ENCODE measurements at regions not wholly inside any gene's neighbourhood (a gene's known extent, or its start where the extent isn't known, plus 50 kb on each side); places are given as distances from the start of the nearest gene placed in this dataset.

DNA sequence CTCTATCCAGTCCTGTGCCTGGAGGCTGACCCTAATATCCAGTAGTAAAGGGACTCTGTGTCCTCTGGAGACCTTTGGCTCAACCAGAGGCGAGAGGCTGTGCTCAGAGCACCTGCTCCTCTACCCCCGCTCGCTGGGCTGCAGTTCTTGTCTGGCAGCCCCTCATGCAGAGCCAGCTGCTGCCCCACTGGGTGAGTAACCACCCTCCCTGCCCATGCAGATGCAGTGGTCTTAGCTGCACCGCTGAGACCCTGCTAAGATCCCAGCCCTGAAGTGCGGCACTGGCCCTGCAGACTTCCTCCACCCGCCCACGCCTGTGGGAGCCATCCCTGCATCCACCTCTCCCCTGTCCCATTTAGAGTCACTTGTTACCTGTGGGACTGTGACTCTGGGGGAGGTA is 347.5 kb upstream of the SFSWAP start:
- TF ChIP-seq, protein P1, sequence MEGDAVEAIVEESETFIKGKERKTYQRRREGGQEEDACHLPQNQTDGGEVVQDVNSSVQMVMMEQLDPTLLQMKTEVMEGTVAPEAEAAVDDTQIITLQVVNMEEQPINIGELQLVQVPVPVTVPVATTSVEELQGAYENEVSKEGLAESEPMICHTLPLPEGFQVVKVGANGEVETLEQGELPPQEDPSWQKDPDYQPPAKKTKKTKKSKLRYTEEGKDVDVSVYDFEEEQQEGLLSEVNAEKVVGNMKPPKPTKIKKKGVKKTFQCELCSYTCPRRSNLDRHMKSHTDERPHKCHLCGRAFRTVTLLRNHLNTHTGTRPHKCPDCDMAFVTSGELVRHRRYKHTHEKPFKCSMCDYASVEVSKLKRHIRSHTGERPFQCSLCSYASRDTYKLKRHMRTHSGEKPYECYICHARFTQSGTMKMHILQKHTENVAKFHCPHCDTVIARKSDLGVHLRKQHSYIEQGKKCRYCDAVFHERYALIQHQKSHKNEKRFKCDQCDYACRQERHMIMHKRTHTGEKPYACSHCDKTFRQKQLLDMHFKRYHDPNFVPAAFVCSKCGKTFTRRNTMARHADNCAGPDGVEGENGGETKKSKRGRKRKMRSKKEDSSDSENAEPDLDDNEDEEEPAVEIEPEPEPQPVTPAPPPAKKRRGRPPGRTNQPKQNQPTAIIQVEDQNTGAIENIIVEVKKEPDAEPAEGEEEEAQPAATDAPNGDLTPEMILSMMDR (optimal IDR thresholded peaks at IDR 0.05 in 1 of 3, IDR thresholded peaks at IDR 0.05 in 1 of 3, conservative IDR thresholded peaks at IDR 0.05 in 1 of 3; ENCODE audit: extremely low read depth in 1 of 3, insufficient read depth in 2 of 3, low read length in 3 of 3), result no peak
- Histone ChIP-seq H3K79me2 (ENCODE audit: control insufficient read depth, insufficient read depth, low read length) (no peaks in the 10 kb centered on the region), H2AFZ (ENCODE audit: control insufficient read depth, low read length) (no peak overlapping the region), H3K4me1 (ENCODE audit: control insufficient read depth, extremely low read depth, insufficient read depth, low read length) (no peaks in the 10 kb centered on the region), H3K4me2 (ENCODE audit: control insufficient read depth, extremely low read depth, insufficient read depth, low read depth, low read length) (no peak overlapping the region), H4K20me1 (ENCODE audit: control insufficient read depth, extremely low read depth, insufficient read depth, low read length) (no peaks in the 10 kb centered on the region), H3K36me3 (ENCODE audit: control insufficient read depth in 2 of 2, extremely low read depth in 1 of 2, insufficient read depth in 2 of 2, low read length in 2 of 2) (no peaks in the 10 kb centered on the region), H3K9ac (ENCODE audit: control insufficient read depth, extremely low read depth, insufficient read depth, low read length) (no peak overlapping the region), H3K4me3 (ENCODE audit: control insufficient read depth in 2 of 3, extremely low read depth in 1 of 3, insufficient read depth in 2 of 3, low read depth in 1 of 3, low read length in 3 of 3) (no peak overlapping the region), H3K27ac (ENCODE audit: control insufficient read depth, insufficient read depth, low read length) (no peak overlapping the region), H3K9me3 (ENCODE audit: control insufficient read depth, low read depth, low read length) (no peaks in the 10 kb centered on the region), H3K27me3 (ENCODE audit: control insufficient read depth, extremely low read depth, insufficient read depth, low read length) (no peaks in the 10 kb centered on the region), H3K9me1 (ENCODE audit: control insufficient read depth, extremely low read depth, insufficient read depth, low read length) (no peaks in the 10 kb centered on the region)
- DNase-seq (ENCODE audit: low read depth, low spot score) (no peak), FAIRE-seq (no peak)
- dilution Hi-C loops (cut with MboI; ENCODE audit: extremely low pct_ligation_motif_present, low sequenced_read_pairs), result no loop called here

GRCh38 chr12:131363841-131364495 is 346.9 kb upstream of the SFSWAP start:
- H3K79me2 ChIP-seq (ENCODE audit: control insufficient read depth, insufficient read depth, low read length), result no peaks in the 10 kb centered on the region
- H3K9ac ChIP-seq (ENCODE audit: control insufficient read depth, extremely low read depth, insufficient read depth, low read length), result no peak overlapping the region
- no peak for FAIRE-seq
- no peak for TF ChIP-seq EZH2 (IDR thresholded peaks at IDR 0.05; ENCODE audit: low read length)
- TF ChIP-seq, protein P1 (optimal IDR thresholded peaks at IDR 0.05 in 1 of 3, IDR thresholded peaks at IDR 0.05 in 1 of 3, conservative IDR thresholded peaks at IDR 0.05 in 1 of 3; ENCODE audit: extremely low read depth in 1 of 3, insufficient read depth in 2 of 3, low read length in 3 of 3), result no peak
- H4K20me1 ChIP-seq (ENCODE audit: control insufficient read depth, extremely low read depth, insufficient read depth, low read length), result no peaks in the 10 kb centered on the region
- no peak overlapping the region for H2AFZ ChIP-seq (ENCODE audit: control insufficient read depth, low read length)
- no peaks in the 10 kb centered on the region for H3K4me1 ChIP-seq (ENCODE audit: control insufficient read depth, extremely low read depth, insufficient read depth, low read length)
- H3K4me2 ChIP-seq (ENCODE audit: control insufficient read depth, extremely low read depth, insufficient read depth, low read depth, low read length), result no peak overlapping the region
- H3K4me3 ChIP-seq (ENCODE audit: control insufficient read depth in 2 of 3, extremely low read depth in 1 of 3, insufficient read depth in 2 of 3, low read depth in 1 of 3, low read length in 3 of 3), result no peak overlapping the region
- no peak overlapping the region for H3K27ac ChIP-seq (ENCODE audit: control insufficient read depth, insufficient read depth, low read length)
- dilution Hi-C loops (cut with MboI; ENCODE audit: extremely low pct_ligation_motif_present, low sequenced_read_pairs), result no loop called here
- no peaks in the 10 kb centered on the region for H3K27me3 ChIP-seq (ENCODE audit: control insufficient read depth, extremely low read depth, insufficient read depth, low read length)
- H3K9me1 ChIP-seq (ENCODE audit: control insufficient read depth, extremely low read depth, insufficient read depth, low read length), result no peaks in the 10 kb centered on the region
- no peaks in the 10 kb centered on the region for H3K9me3 ChIP-seq (ENCODE audit: control insufficient read depth, low read depth, low read length)
- H3K36me3 ChIP-seq (ENCODE audit: control insufficient read depth in 2 of 2, extremely low read depth in 1 of 2, insufficient read depth in 2 of 2, low read length in 2 of 2), result no peaks in the 10 kb centered on the region
- DNase-seq (ENCODE audit: low read depth, low spot score), result no peak

Data from keratinocyte (primary cell).